Naive thymus-derived CD4-positive, alpha-beta T cell (primary cell): ENCODE measurements at regions not wholly inside any gene's neighbourhood (a gene's known extent, or its start where the extent isn't known, plus 50 kb on each side); places are given as distances from the start of the nearest gene placed in this dataset.
"Not testable (repeated sequence)": the region's sequence is repeated elsewhere in the genome, so short reads cannot be mapped to it uniquely, and the experiment has no call there.

Source experiments
- ATAC-seq: fragments of 150-1000 bp; cut with Tn5 transposase; 2 replicates; pipeline ENCODE4 v1.10.0; 2021; ENCODE audit warnings: mild to moderate bottlenecking, moderate library complexity
- CTCF ChIA-PET: fragments of 350-600 bp; sonication (Branson Sonifier 250); formaldehyde crosslinking; loops from one replicate; lab custom pipeline; 2021; ENCODE audit warnings: antibody characterized with exemption; lab: Charles Lee
- POLR2A ChIA-PET: fragments of 350-600 bp; sonication (Branson Sonifier 250); formaldehyde crosslinking; loops from one replicate; lab custom pipeline; 2021; ENCODE audit warnings: antibody characterized with exemption, inconsistent platforms; lab: Charles Lee
- DNase-seq, 9 donors: peaks; one replicate each; pipeline versions ENCODE4 v3.0.0 to v3.0.0-alpha.2; 2020 to 2022; ENCODE audit warnings: mixed read lengths in 1 of 9
- H3K27ac ChIP-seq: one replicate; pipeline ENCODE4 v1.7.0; 2013; ENCODE audit warnings: mild to moderate bottlenecking, low read depth, low read length, moderate library complexity
- H3K27me3 ChIP-seq, 2 donors: one replicate each; pipeline ENCODE4 v1.7.0; 2013; ENCODE audit warnings: low read length in 2 of 2, mild to moderate bottlenecking in 2 of 2, moderate library complexity in 2 of 2; ENCODE audit not compliant: control insufficient read depth in 2 of 2, insufficient read depth in 2 of 2
- H3K36me3 ChIP-seq, 3 experiments: 1 replicate in 2 of 3; 2 replicates in 1 of 3; pipeline ENCODE4 v1.7.0; 2013; ENCODE audit warnings: low read length in 3 of 3, mild to moderate bottlenecking in 3 of 3, moderate library complexity in 1 of 3; ENCODE audit not compliant: insufficient read depth in 3 of 3, control insufficient read depth in 2 of 3
- H3K4me1 ChIP-seq, 2 donors: one replicate each; pipeline ENCODE4 v1.7.0; 2013; ENCODE audit warnings: low read length in 2 of 2, mild to moderate bottlenecking in 2 of 2, moderate library complexity in 1 of 2; ENCODE audit not compliant: control insufficient read depth in 2 of 2, insufficient read depth in 2 of 2
- H3K4me3 ChIP-seq: 2 replicates; pipeline ENCODE4 v1.7.0; 2013; ENCODE audit warnings: mild to moderate bottlenecking, low read length
- H3K9me3 ChIP-seq, 3 experiments: 1 replicate in 2 of 3; 2 replicates in 1 of 3; pipeline ENCODE4 v1.7.0; 2013; ENCODE audit warnings: low read length in 3 of 3; ENCODE audit not compliant: control insufficient read depth in 2 of 3
- H3K27ac Mint-ChIP-seq, 9 donors: one replicate each; pipeline ENCODE4 v1.8.0; 2020 to 2022; ENCODE audit warnings: mixed read lengths in 9 of 9, mild to moderate bottlenecking in 8 of 9, moderate library complexity in 5 of 9, inconsistent platforms in 2 of 9
- H3K27me3 Mint-ChIP-seq, 5 donors: one replicate each; pipeline ENCODE4 v1.8.0; 2021 to 2022; ENCODE audit warnings: mixed read lengths in 5 of 5, mild to moderate bottlenecking in 1 of 5
- H3K36me3 Mint-ChIP-seq, 5 donors: one replicate each; pipeline ENCODE4 v1.8.0; 2020 to 2022; ENCODE audit warnings: mixed read lengths in 5 of 5, mild to moderate bottlenecking in 3 of 5, inconsistent platforms in 1 of 5
- H3K4me1 Mint-ChIP-seq, 7 donors: one replicate each; pipeline ENCODE4 v1.8.0; 2020 to 2022; ENCODE audit warnings: mixed read lengths in 7 of 7, mild to moderate bottlenecking in 3 of 7, inconsistent platforms in 1 of 7
- H3K4me3 Mint-ChIP-seq, 10 donors: one replicate each; pipeline ENCODE4 v1.8.0; 2020 to 2022; ENCODE audit warnings: mild to moderate bottlenecking in 10 of 10, mixed read lengths in 10 of 10, moderate library complexity in 6 of 10, inconsistent platforms in 2 of 10
- H3K9me3 Mint-ChIP-seq, 11 donors: one replicate each; pipeline ENCODE4 v1.8.0; 2020 to 2022; ENCODE audit warnings: mixed read lengths in 11 of 11, mild to moderate bottlenecking in 4 of 11, inconsistent platforms in 1 of 11, moderate library complexity in 1 of 11
- intact Hi-C, 2 donors: fragments of 100-400 bp; cut with micrococcal nuclease; formaldehyde crosslinking; loops; one replicate each; pipeline ENCODE4 v1.15.1; 2023

- Mint-ChIP-seq H3K4me3 (no peak overlapping the region), H3K27ac (no peak overlapping the region), H3K27me3 (peaks cover 0 to 37% (median 10%) of the 10 kb centered on the region in 5 donors), H3K4me1 (no peaks in the 10 kb centered on the region), H3K36me3 (no peaks in the 10 kb centered on the region), H3K9me3 (peaks cover 0 to 7% (median 0%) of the 10 kb centered on the region in 11 donors)
- DNase-seq (no peak), ATAC-seq (no peak)
- no peaks in the 10 kb centered on the region for H3K4me1 ChIP-seq
- ChIA-PET POLR2A (no interaction called here), CTCF (no interaction called here)
- no peak overlapping the region for H3K27ac ChIP-seq
- no peaks in the 10 kb centered on the region for H3K27me3 ChIP-seq
- no peaks in the 10 kb centered on the region for H3K9me3 ChIP-seq
- no peaks in the 10 kb centered on the region for H3K36me3 ChIP-seq
- intact Hi-C loops: no loop called here
- no peak overlapping the region for H3K4me3 ChIP-seq
These were observed 129.2 kb downstream of the KCNA5 start for GRCh38 chr12:5172886-5173285.

DNA sequence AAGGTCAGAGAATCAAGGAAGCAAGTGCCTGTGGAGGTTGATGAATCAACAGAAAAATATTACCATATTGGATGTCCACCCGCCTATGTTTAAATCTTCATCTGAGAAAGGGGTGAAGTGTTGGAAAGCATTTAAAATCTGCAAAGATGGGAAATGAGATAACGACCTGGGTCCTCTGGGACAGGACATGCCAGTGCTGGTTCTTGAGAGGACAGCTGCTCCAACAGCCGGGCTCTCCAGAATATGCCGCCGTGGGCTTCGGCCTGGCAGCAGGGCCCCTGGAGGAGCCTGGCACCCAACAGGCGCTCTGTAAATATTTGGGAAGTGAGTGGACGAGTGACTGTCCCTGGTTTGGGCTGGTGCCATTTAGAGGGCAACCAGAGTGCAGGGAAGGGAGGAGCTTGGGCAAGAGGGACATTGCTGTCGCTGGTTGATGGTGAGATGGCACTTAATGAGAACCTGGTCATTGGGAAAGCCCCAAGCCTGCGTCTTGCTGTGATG is 129.9 kb downstream of the KCNA5 start:
- no peak overlapping the region for H3K4me3 ChIP-seq
- peaks cover 0 to 32% (median 10%) of the 10 kb centered on the region in 5 donors for H3K27me3 Mint-ChIP-seq
- intact Hi-C loops: no loop called here
- H3K36me3 ChIP-seq: no peaks in the 10 kb centered on the region
- H3K36me3 Mint-ChIP-seq: no peaks in the 10 kb centered on the region
- no peak overlapping the region for H3K27ac Mint-ChIP-seq
- no peak overlapping the region for H3K27ac ChIP-seq
- H3K4me3 Mint-ChIP-seq: no peak overlapping the region
- no peaks in the 10 kb centered on the region for H3K4me1 ChIP-seq
- ChIA-PET CTCF (no interaction called here), POLR2A (no interaction called here)
- no peaks in the 10 kb centered on the region for H3K9me3 ChIP-seq
- no peaks in the 10 kb centered on the region for H3K27me3 ChIP-seq
- ATAC-seq: no peak
- H3K9me3 Mint-ChIP-seq: peaks cover 0 to 7% (median 0%) of the 10 kb centered on the region in 11 donors
- DNase-seq: no peak
- H3K4me1 Mint-ChIP-seq: no peaks in the 10 kb centered on the region

DNA sequence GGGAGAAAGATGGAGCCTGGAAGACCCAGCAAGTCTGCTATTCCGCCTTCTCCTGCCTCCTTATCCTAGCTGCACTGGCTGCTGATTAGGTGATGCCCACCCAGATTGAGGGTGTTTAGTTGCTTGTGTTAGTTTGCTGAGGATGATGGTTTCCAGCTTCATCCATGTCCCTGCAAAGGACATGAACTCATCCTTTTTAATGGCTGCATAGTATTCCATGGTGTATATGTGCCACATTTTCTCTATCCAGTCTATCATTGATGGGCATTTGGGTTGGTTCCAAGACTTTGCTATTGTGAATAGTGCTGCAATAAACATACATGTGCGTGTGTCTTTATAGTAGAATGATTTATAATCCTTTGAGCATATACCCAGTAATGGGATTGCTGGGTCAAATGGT is 131.7 kb downstream of the KCNA5 start:
- peaks cover 1 to 32% (median 5%) of the 10 kb centered on the region in 5 donors for H3K27me3 Mint-ChIP-seq
- H3K36me3 ChIP-seq, H3K4me1 Mint-ChIP-seq, intact Hi-C loops, DNase-seq, H3K36me3 Mint-ChIP-seq, H3K4me3 Mint-ChIP-seq, H3K9me3 ChIP-seq, H3K27me3 ChIP-seq, H3K27ac ChIP-seq, CTCF ChIA-PET, H3K4me1 ChIP-seq, H3K4me3 ChIP-seq, POLR2A ChIA-PET, ATAC-seq, H3K9me3 Mint-ChIP-seq, H3K27ac Mint-ChIP-seq: not testable (repeated sequence)

- H3K27me3 ChIP-seq: no peaks in the 10 kb centered on the region
- CTCF ChIA-PET: no interaction called here
- Mint-ChIP-seq H3K27me3 (peaks cover 3 to 30% (median 5%) of the 10 kb centered on the region in 5 donors), H3K27ac (no peak overlapping the region), H3K4me3 (no peak overlapping the region), H3K4me1 (no peaks in the 10 kb centered on the region), H3K9me3 (peaks cover 0 to 7% (median 0%) of the 10 kb centered on the region in 11 donors), H3K36me3 (no peaks in the 10 kb centered on the region)
- no peak for ATAC-seq
- intact Hi-C loops: no loop called here
- no peaks in the 10 kb centered on the region for H3K9me3 ChIP-seq
- no peak overlapping the region for H3K4me3 ChIP-seq
- H3K27ac ChIP-seq: no peak overlapping the region
- DNase-seq: no peak
- H3K36me3 ChIP-seq: no peaks in the 10 kb centered on the region
- POLR2A ChIA-PET: no interaction called here
- no peaks in the 10 kb centered on the region for H3K4me1 ChIP-seq
These were observed 132.4 kb downstream of the KCNA5 start for GRCh38 chr12:5176036-5176435.

DNA sequence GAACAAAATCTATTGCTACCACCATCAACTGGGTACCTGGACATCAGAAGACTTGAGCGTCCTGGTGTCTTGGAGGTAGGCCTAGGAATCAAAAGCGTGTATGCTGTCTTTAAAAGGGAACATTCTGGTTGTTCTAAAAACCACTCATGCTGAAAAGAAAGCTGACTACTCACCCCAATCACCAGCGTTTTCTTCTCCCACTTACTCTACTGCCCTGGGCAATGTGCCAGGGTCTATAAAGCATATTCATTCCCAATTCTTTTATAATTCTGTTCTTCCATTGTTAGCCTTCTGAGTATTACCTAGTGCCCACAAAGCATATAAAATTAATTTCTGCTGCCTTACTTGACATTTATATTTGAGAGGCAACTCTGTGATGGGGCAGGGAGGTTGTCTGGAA is 133.4 kb downstream of the KCNA5 start:
- POLR2A ChIA-PET: interaction anchor here (0.5 kb wide), 1 partner anchor 16 kb away, joined by 3 read pairs; no protein-coding TSS in a partner anchor
- Mint-ChIP-seq H3K27ac (no peak overlapping the region), H3K36me3 (no peaks in the 10 kb centered on the region), H3K9me3 (peaks cover 0 to 7% (median 0%) of the 10 kb centered on the region in 11 donors), H3K27me3 (peaks cover 3 to 23% (median 5%) of the 10 kb centered on the region in 5 donors), H3K4me3 (no peak overlapping the region), H3K4me1 (no peaks in the 10 kb centered on the region)
- ATAC-seq: no peak
- Histone ChIP-seq H3K4me1 (no peaks in the 10 kb centered on the region), H3K9me3 (no peaks in the 10 kb centered on the region), H3K4me3 (no peak overlapping the region), H3K27me3 (no peaks in the 10 kb centered on the region), H3K27ac (no peak overlapping the region), H3K36me3 (no peaks in the 10 kb centered on the region)
- intact Hi-C loops: no loop called here
- CTCF ChIA-PET: no interaction called here
- no peak for DNase-seq

GRCh38 chr12:5177731-5178130 is 134.1 kb downstream of the KCNA5 start:
- ATAC-seq (no peak), DNase-seq (no peak)
- ChIA-PET POLR2A (no interaction called here), CTCF (no interaction called here)
- intact Hi-C loops: no loop called here
- H3K9me3 Mint-ChIP-seq: peaks cover 0 to 7% (median 0%) of the 10 kb centered on the region in 11 donors
- no peak overlapping the region for H3K27ac ChIP-seq
- no peak overlapping the region for H3K4me3 Mint-ChIP-seq
- peaks cover 0 to 17% (median 9%) of the 10 kb centered on the region in 5 donors for H3K27me3 Mint-ChIP-seq
- no peaks in the 10 kb centered on the region for H3K36me3 Mint-ChIP-seq
- H3K27ac Mint-ChIP-seq: no peak overlapping the region
- H3K4me1 ChIP-seq: no peaks in the 10 kb centered on the region
- H3K4me3 ChIP-seq: no peak overlapping the region
- H3K36me3 ChIP-seq: no peaks in the 10 kb centered on the region
- no peaks in the 10 kb centered on the region for H3K4me1 Mint-ChIP-seq
- H3K9me3 ChIP-seq: no peaks in the 10 kb centered on the region
- H3K27me3 ChIP-seq: no peaks in the 10 kb centered on the region

DNA sequence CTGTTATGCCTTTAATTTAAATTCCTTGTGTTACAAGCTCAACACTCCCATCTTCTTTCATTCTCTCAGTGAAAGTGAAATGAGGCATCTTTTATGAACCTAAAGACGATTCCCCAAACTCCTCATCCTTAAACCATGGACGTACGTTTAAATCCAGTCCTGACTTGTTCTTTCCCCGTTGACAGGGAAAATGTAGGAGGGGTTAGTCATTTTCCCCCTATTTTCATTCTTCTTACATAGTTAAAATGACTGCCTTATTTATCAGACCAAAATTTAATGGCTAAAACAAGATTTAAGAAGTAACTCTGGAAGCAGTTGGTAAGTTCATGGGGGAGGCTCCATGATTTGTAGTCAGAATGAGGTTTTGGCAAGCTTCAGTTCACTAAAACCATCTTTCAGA is 134.9 kb downstream of the KCNA5 start:
- Mint-ChIP-seq H3K27me3 (peaks cover 0 to 13% (median 9%) of the 10 kb centered on the region in 5 donors), H3K4me1 (no peaks in the 10 kb centered on the region), H3K27ac (no peak overlapping the region), H3K9me3 (peaks cover 0 to 7% (median 0%) of the 10 kb centered on the region in 11 donors), H3K4me3 (no peak overlapping the region), H3K36me3 (no peaks in the 10 kb centered on the region)
- no peak overlapping the region for H3K27ac ChIP-seq
- no peaks in the 10 kb centered on the region for H3K4me1 ChIP-seq
- intact Hi-C loops: no loop called here
- ChIA-PET POLR2A (no interaction called here), CTCF (no interaction called here)
- DNase-seq (no peak), ATAC-seq (no peak)
- H3K27me3 ChIP-seq: no peaks in the 10 kb centered on the region
- no peaks in the 10 kb centered on the region for H3K9me3 ChIP-seq
- H3K36me3 ChIP-seq: no peaks in the 10 kb centered on the region
- no peak overlapping the region for H3K4me3 ChIP-seq
